ENCODE measurements at regions not wholly inside any gene's neighbourhood (a gene's known extent, or its start where the extent isn't known, plus 50 kb on each side); places are given as distances from the start of the nearest gene placed in this dataset.

DNA sequence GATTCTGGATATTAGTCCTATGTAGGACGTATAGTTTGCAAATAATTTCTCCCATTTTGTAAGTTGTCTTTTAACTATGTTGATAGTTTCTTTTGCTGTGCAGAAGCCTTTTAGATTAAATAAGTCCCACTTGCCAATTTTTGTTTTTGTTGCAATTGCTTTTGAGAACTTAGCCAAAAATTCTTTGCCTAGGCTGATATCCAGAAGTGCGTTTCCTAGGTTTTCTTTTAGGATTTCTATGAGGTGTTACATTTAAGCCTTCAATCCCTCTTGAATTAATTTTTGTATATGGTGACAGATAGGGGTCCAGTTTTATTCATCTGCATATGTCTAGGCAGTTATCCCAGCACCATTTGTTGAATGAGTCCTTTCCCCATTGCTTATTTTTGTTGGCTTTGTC, 264.4 kb upstream of the OR4E1 start:
- ChIA-PET SMC1A (ENCODE audit: uncharacterized antibody, unreplicated experiment) (no interaction called here), RAD21 (ENCODE audit: unreplicated experiment) (no interaction called here), POLR2A (no interaction called here), CTCF (interaction anchor here (0.6 kb wide), 1 partner anchor 122 kb away, joined by 4 read pairs; no protein-coding TSS in a partner anchor)
- DNase-seq (ENCODE audit: low read depth, low spot score) (no peak), ATAC-seq (no peak), FAIRE-seq (no peak)
- in situ Hi-C loops (cut with MboI): no loop called here
- no peak overlapping the region for H2AFZ ChIP-seq (ENCODE audit: control insufficient read depth, low read depth, low read length)
- no peaks in the 10 kb centered on the region for H3K4me1 ChIP-seq (ENCODE audit: control insufficient read depth, insufficient read depth, low read length)
- no peaks in the 10 kb centered on the region for H3K27me3 ChIP-seq (replicated peaks in 1 of 2; ENCODE audit: control insufficient read depth in 2 of 2, insufficient read depth in 2 of 2, low read length in 1 of 2)
- no peaks in the 10 kb centered on the region for H3K79me2 ChIP-seq (ENCODE audit: control insufficient read depth, insufficient read depth, low read length)
- BruUV-seq (replicated peaks): no TSS peak
- no peaks in the 10 kb centered on the region for H3K9me3 ChIP-seq (replicated peaks; ENCODE audit: control insufficient read depth, insufficient read depth, low read length)
- no peak overlapping the region for H3K4me2 ChIP-seq (ENCODE audit: control insufficient read depth, insufficient read depth)
- no peaks in the 10 kb centered on the region for H3K36me3 ChIP-seq (ENCODE audit: control insufficient read depth in 2 of 2, insufficient read depth in 2 of 2, low read length in 1 of 2)
- no peak overlapping the region for H3K9ac ChIP-seq (ENCODE audit: control insufficient read depth, insufficient read depth, low read length)
- no peak overlapping the region for H3K27ac ChIP-seq (ENCODE audit: control insufficient read depth, insufficient read depth)
- WGBS (ENCODE audit: insufficient coverage, insufficient replicate concordance, low lambda C conversion rate, missing lambda C conversion rate): 39% methylated on average over 2 of the region's 2 CpGs
- no peak overlapping the region for H3K4me3 ChIP-seq
- TF ChIP-seq CREB1 (IDR thresholded peaks at IDR 0.05; ENCODE audit: low read depth) (no peak), CBX5 (IDR thresholded peaks at IDR 0.05; ENCODE audit: low read depth) (no peak), RELA (IDR thresholded peaks at IDR 0.05; ENCODE audit: borderline replicate concordance, partially characterized antibody) (no peak), SMAD1 (IDR thresholded peaks at IDR 0.05; ENCODE audit: low read depth, partially characterized antibody) (no peak), MEF2A (IDR thresholded peaks at IDR 0.05; ENCODE audit: insufficient read depth, low read depth, low read length) (no peak), ESRRA (IDR thresholded peaks at IDR 0.05; ENCODE audit: low read length) (no peak), SP1 (IDR thresholded peaks at IDR 0.05; ENCODE audit: low read depth, low read length) (no peak), MYC (IDR thresholded peaks at IDR 0.05; ENCODE audit: insufficient read depth, insufficient read length, insufficient replicate concordance, low read length, severe bottlenecking) (no peak), ZNF207 (IDR thresholded peaks at IDR 0.05; ENCODE audit: borderline replicate concordance) (no peak), ZZZ3 (IDR thresholded peaks at IDR 0.05; ENCODE audit: control insufficient read depth, insufficient read length, low read depth) (no peak), CBFB (IDR thresholded peaks at IDR 0.05; ENCODE audit: low read depth) (no peak), ZBED1 (IDR thresholded peaks at IDR 0.05; ENCODE audit: borderline replicate concordance) (no peak)
- TF ChIP-seq, protein P1, sequence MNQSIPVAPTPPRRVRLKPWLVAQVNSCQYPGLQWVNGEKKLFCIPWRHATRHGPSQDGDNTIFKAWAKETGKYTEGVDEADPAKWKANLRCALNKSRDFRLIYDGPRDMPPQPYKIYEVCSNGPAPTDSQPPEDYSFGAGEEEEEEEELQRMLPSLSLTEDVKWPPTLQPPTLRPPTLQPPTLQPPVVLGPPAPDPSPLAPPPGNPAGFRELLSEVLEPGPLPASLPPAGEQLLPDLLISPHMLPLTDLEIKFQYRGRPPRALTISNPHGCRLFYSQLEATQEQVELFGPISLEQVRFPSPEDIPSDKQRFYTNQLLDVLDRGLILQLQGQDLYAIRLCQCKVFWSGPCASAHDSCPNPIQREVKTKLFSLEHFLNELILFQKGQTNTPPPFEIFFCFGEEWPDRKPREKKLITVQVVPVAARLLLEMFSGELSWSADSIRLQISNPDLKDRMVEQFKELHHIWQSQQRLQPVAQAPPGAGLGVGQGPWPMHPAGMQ (IDR thresholded peaks at IDR 0.05; ENCODE audit: borderline replicate concordance): no peak
- TF ChIP-seq, protein P2, sequence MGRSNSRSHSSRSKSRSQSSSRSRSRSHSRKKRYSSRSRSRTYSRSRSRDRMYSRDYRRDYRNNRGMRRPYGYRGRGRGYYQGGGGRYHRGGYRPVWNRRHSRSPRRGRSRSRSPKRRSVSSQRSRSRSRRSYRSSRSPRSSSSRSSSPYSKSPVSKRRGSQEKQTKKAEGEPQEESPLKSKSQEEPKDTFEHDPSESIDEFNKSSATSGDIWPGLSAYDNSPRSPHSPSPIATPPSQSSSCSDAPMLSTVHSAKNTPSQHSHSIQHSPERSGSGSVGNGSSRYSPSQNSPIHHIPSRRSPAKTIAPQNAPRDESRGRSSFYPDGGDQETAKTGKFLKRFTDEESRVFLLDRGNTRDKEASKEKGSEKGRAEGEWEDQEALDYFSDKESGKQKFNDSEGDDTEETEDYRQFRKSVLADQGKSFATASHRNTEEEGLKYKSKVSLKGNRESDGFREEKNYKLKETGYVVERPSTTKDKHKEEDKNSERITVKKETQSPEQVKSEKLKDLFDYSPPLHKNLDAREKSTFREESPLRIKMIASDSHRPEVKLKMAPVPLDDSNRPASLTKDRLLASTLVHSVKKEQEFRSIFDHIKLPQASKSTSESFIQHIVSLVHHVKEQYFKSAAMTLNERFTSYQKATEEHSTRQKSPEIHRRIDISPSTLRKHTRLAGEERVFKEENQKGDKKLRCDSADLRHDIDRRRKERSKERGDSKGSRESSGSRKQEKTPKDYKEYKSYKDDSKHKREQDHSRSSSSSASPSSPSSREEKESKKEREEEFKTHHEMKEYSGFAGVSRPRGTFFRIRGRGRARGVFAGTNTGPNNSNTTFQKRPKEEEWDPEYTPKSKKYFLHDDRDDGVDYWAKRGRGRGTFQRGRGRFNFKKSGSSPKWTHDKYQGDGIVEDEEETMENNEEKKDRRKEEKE (IDR thresholded peaks at IDR 0.05): no peak
- no peaks in the 10 kb centered on the region for H4K20me1 ChIP-seq (ENCODE audit: control insufficient read depth, insufficient read depth)
- intact Hi-C loops (cut with micrococcal nuclease; ENCODE audit: unreplicated experiment): no loop called here
